BJ (cell line): ENCODE measurements at regions not wholly inside any gene's neighbourhood (a gene's known extent, or its start where the extent isn't known, plus 50 kb on each side); places are given as distances from the start of the nearest gene placed in this dataset.

Experiments used
- CTCF ChIA-PET: fragments of 350-600 bp; formaldehyde crosslinking; extraction: SDS; loops from one replicate; lab custom pipeline; 2021; ENCODE audit warnings: antibody characterized with exemption, inconsistent platforms; lab: Yijun Ruan, JAX
- POLR2A ChIA-PET: fragments of 300-600 bp; sonication (Branson Sonifier 250); formaldehyde crosslinking; extraction: SDS; loops from one replicate; lab custom pipeline; 2021; ENCODE audit warnings: antibody characterized with exemption; lab: Charles Lee
- DNase-seq: peaks from one replicate; pipeline ENCODE4 v3.0.0-alpha.2; 2011; ENCODE audit warnings: low read depth
- H3K27me3 ChIP-seq: 2 replicates; pipeline ENCODE4 v1.6.0; 2011; ENCODE audit warnings: low read length; ENCODE audit not compliant: control insufficient read depth, insufficient read depth
- H3K36me3 ChIP-seq: 2 replicates; pipeline ENCODE4 v1.5.1; 2011; ENCODE audit warnings: low read length; ENCODE audit not compliant: control insufficient read depth, insufficient read depth
- H3K4me3 ChIP-seq: 2 replicates; pipeline ENCODE4 v1.5.1; 2011; ENCODE audit warnings: low read depth, mild to moderate bottlenecking, control low read depth, low read length
- TF ChIP-seq, protein P1 (sequence below): IDR thresholded peaks from 2 replicates; pipeline ENCODE4 v1.5.1; 2011; ENCODE audit warnings: low read depth, mild to moderate bottlenecking, control low read depth, inconsistent platforms, low read length, moderate library complexity; ENCODE audit not compliant: insufficient read depth

DNA sequence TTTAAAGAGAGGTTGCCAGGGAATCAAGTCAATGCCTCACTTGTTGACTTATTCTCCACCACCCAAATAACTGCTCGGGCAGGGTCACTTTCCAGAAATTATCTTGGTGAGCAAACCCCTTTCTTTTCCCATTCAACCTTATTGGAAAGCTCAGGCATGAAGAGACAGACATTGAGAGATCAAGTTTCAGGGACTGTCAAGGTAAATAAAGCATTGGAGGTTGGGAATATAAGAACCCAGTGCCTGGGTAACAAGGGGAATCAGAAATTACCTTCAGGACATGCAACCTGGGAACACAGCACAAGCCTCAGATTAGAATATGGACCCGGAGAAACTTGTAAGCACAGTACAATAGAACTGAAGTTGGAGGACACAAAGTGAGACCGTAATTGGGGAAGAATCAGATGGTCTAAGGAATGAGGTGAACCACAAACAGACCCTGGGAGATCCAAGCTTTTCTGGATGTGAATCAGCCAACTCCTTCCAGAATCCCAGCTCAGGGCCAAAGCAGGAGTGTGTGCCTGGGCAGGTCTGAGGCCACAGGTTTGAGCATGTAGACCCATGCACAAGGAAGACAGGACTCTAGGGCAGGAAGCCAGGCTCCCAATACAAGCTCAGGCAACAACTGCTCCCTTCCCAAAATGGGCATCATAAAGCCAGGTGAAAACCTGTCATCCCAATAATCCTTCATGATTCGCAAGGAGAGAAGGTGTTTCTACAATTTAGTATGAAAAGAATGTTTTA, 512.8 kb downstream of the MAFB start:
- Histone ChIP-seq H3K4me3 (no peak overlapping the region), H3K36me3 (no peaks in the 10 kb centered on the region), H3K27me3 (no peaks in the 10 kb centered on the region)
- ChIA-PET CTCF (interaction anchor here (0.9 to 1.0 kb wide), 2 partner anchors 14 to 16 kb away, joined by 3 to 4 read pairs; no protein-coding TSS in a partner anchor), POLR2A (no interaction called here)
- TF ChIP-seq, protein P1, sequence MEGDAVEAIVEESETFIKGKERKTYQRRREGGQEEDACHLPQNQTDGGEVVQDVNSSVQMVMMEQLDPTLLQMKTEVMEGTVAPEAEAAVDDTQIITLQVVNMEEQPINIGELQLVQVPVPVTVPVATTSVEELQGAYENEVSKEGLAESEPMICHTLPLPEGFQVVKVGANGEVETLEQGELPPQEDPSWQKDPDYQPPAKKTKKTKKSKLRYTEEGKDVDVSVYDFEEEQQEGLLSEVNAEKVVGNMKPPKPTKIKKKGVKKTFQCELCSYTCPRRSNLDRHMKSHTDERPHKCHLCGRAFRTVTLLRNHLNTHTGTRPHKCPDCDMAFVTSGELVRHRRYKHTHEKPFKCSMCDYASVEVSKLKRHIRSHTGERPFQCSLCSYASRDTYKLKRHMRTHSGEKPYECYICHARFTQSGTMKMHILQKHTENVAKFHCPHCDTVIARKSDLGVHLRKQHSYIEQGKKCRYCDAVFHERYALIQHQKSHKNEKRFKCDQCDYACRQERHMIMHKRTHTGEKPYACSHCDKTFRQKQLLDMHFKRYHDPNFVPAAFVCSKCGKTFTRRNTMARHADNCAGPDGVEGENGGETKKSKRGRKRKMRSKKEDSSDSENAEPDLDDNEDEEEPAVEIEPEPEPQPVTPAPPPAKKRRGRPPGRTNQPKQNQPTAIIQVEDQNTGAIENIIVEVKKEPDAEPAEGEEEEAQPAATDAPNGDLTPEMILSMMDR, result no peak
- DNase-seq, result no peak

DNA sequence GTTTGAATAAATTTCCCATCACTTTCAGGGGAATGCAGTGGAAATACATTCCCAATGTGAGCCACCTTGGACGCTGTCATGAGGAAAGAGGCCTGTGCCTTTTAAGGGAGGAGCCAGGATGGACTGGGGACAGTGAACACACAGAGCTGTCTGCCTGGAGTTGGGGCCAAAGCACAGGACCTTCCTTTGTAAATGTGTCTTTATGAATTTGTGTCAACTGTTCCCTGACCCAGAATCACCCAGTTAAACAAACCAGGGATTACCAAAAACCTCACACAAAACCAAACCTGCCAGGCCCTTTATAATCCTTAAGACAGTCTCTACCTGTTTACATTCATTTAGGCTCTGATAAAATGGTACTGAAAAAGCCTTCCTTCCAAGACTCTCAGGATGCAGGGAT, 513.7 kb downstream of the MAFB start:
- TF ChIP-seq, protein P1, result no peak
- no peak overlapping the region for H3K4me3 ChIP-seq
- ChIA-PET POLR2A (no interaction called here), CTCF (interaction anchor here (0.9 kb wide), 1 partner anchor 15 kb away, joined by 3 read pairs; no protein-coding TSS in a partner anchor)
- no peaks in the 10 kb centered on the region for H3K36me3 ChIP-seq
- no peak for DNase-seq
- H3K27me3 ChIP-seq, result no peaks in the 10 kb centered on the region

DNA sequence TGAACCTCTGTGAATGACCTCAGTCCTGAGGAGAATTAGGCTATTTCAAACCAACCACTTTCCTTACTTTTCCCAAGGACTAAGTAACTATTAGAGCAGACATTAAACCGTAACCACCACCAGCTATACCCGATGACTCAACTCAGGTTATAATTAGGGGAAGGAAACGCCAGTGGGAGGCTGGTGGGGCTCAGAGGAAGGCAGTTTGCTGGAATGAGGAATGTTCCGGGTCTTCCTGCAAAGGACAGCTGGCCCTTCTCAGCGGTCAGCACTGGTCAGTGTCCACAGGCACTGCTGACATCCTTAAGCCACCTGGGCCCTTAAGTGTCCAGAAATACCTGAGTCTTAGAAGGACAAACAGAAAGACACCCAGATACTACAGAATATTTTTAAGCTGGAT, 515.2 kb downstream of the MAFB start:
- TF ChIP-seq, protein P1, result no peak
- DNase-seq, result no peak
- Histone ChIP-seq H3K4me3 (no peak overlapping the region), H3K27me3 (no peaks in the 10 kb centered on the region), H3K36me3 (no peaks in the 10 kb centered on the region)
- ChIA-PET CTCF (interaction anchor here (0.6 kb wide), 2 partner anchors 277 to 744 kb away, joined by 3 read pairs; no protein-coding TSS in a partner anchor), POLR2A (no interaction called here)

DNA sequence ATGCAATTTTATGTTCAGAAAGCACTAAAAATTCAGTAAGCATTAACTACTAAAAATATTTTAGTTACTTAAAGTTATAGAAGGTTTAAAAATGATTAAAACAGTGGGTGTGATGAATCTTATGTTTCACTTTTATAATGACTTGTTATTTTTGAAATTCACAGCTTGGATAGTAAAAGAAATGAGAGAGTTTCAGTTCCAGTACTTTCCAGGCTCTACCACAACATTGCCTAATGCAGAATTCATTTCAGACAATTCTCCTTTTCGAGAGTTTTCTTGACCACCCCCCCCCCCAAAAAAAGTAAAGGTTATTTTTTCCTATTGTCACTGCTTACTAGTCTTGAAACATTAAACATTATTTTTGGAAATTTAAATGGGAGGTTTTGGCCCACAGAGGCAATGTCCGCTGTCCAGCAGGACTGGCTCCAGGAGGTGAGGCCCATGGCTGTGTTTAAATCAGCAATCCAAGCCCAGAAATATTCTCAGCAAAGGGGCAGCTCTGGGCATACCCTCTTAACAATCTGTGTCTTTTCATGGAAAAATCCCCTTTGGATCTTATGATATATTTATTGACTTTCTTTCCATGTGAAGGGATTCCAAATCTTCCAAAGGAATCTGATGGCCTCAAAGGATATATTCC, 519.9 kb downstream of the MAFB start:
- no peak overlapping the region for H3K4me3 ChIP-seq

DNA sequence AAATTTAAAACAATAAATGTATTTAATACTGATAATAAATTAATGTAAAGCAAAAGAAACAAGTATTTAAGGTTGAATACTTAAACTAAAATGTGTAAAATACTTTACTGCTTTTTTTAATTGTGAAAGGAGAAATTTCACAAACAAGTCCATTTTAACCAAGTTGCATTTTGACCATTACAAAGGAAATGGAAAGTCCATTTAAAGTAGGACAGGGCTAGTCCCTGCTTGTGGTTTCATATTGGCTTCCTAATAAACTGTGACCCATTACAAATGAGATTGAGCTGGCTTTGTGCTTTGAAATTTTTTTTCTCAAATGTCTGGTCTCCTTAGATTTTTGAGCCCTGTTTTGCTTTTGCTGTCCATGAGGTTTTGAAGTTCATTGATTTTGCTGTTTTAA, 527.6 kb downstream of the MAFB start:
- ChIA-PET CTCF (interaction anchor here (1.2 kb wide), 1 partner anchor 15 kb away, joined by 4 read pairs; no protein-coding TSS in a partner anchor), POLR2A (no interaction called here)
- TF ChIP-seq, protein P1, result no peak
- Histone ChIP-seq H3K4me3 (no peak overlapping the region), H3K27me3 (no peaks in the 10 kb centered on the region), H3K36me3 (no peaks in the 10 kb centered on the region)
- DNase-seq, result no peak

More for the DNA sequence above, 519.9 kb downstream of the MAFB start:
- no peak for DNase-seq
- no peaks in the 10 kb centered on the region for H3K27me3 ChIP-seq
- ChIA-PET CTCF (interaction anchor here (1.4 kb wide), 1 partner anchor 9 kb away, joined by 7 read pairs; no protein-coding TSS in a partner anchor), POLR2A (no interaction called here)
- H3K36me3 ChIP-seq, result no peaks in the 10 kb centered on the region
- TF ChIP-seq, protein P1, result no peak
